Cardiac fibroblast (primary cell): ENCODE measurements at regions not wholly inside any gene's neighbourhood (a gene's known extent, or its start where the extent isn't known, plus 50 kb on each side); places are given as distances from the start of the nearest gene placed in this dataset.

Source experiments
- DNase-seq, 2 donors: peaks; one replicate each; pipeline versions ENCODE4 v3.0.0 to v3.0.0-alpha.2; 2010; ENCODE audit warnings: low read depth in 2 of 2
- H3K4me3 ChIP-seq, 2 donors: replicated peaks in 1 of 2; 1 replicate in 1 of 2; 2 replicates in 1 of 2; pipeline ENCODE4 v1.5.1; 2011; ENCODE audit warnings: low read depth in 2 of 2, low read length in 2 of 2, mild to moderate bottlenecking in 2 of 2, moderate library complexity in 1 of 2
- TF ChIP-seq, protein P1 (sequence below): IDR thresholded peaks from one replicate; pipeline ENCODE4 v1.5.1; 2011; ENCODE audit warnings: low read depth, mild to moderate bottlenecking, low read length, inconsistent platforms

DNA sequence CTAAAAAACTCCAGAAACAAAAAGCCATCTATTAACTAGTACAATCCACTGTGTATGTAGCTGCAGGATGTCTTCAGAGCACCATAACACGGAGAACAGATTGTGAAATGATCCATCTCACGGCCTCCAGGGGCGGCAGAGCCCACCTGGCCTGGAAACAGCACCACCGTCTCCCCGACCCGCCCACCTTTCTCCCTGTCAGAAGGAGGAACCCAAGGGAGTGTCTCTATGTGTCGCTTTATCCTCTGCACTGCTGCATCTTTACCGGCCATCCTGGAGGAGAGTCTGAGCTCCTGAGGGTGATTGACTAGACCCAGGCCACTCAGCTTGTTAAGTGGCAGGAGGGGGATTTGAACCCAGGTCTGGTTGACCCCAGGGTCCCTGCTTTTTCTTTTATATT, 405.0 kb downstream of the MATN1 start:
- TF ChIP-seq, protein P1, sequence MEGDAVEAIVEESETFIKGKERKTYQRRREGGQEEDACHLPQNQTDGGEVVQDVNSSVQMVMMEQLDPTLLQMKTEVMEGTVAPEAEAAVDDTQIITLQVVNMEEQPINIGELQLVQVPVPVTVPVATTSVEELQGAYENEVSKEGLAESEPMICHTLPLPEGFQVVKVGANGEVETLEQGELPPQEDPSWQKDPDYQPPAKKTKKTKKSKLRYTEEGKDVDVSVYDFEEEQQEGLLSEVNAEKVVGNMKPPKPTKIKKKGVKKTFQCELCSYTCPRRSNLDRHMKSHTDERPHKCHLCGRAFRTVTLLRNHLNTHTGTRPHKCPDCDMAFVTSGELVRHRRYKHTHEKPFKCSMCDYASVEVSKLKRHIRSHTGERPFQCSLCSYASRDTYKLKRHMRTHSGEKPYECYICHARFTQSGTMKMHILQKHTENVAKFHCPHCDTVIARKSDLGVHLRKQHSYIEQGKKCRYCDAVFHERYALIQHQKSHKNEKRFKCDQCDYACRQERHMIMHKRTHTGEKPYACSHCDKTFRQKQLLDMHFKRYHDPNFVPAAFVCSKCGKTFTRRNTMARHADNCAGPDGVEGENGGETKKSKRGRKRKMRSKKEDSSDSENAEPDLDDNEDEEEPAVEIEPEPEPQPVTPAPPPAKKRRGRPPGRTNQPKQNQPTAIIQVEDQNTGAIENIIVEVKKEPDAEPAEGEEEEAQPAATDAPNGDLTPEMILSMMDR, result no peak
- DNase-seq, result no peak
- no peak overlapping the region for H3K4me3 ChIP-seq

DNA sequence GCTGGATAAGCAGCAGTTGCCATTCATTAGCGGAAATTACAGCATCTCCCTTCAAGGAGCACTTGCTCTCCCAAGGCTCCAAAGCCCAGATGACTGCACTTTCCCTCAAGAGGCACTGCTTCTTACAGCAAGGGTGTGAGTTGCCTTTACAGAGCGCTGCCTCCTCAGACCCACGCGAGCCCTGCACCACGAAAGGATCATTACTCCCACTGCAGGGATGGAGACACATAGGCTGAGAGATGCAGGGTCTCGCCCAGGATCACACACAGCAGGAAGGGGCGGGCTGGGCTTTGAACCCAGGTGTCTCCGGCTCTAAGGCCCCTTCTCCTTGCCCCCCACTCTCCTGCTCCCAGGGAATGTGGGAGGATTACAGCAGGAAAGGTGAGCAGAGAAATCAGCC, 405.5 kb downstream of the MATN1 start:
- TF ChIP-seq, protein P1, result no peak
- no peak overlapping the region for H3K4me3 ChIP-seq
- DNase-seq, result no peak

DNA sequence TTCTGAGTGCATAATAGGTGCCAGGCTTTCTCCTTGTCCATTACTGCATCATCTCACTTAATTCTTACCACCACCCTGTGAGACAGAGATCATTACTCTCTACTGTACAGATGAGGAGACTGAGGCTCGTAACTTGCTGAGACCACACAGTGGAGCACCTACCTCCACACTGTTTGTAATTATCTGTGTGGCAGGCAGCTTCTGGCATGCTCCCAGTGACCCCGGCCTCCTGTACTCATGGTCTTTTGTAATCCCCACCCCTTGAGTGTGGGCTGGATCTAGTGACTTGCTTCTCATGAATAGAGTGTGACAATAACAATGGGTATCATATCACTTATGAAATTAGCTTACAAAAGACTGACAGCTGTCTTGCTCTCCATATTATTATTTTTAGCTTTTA, 407.3 kb downstream of the MATN1 start:
- TF ChIP-seq, protein P1, result no peak
- DNase-seq, result no peak
- no peak overlapping the region for H3K4me3 ChIP-seq

DNA sequence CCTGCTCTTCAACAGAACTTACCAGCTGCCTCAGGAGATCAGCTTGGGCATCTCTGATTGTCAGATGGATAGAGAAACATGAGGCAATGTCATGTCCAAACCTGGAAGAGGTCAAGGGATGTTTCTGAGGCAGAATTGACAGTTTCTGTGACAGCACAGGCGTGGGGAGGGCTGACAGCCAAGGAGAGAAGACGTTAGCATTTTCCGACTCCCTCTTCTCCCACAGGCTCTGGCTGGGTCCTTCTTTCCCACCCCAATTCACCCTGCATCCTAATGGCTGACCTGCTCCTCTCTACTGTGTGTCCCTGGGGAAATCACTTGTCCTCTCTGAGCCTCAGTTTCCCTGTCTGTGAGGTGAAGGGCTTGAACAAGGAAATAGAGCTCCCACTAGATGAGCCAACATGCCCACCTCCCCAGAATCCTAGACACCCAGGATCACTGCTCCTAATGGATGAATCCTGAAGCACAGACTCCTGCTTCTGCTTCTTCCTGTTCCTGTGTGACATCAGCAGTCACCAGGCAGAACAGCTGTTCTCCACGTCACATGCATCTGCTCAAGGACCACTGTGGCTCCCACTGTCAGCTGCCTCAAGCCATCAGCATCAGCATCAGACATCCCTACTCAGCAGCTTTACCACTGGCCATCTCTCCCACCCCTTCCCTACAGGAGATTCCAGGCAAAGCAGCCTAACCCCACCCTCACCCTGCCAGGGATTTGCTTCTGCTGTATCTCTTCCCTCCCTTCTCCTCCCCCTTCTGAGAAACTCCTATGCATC, 408.0 kb downstream of the MATN1 start:
- TF ChIP-seq, protein P1, result no peak
- DNase-seq, result no peak
- H3K4me3 ChIP-seq, result no peak overlapping the region

DNA sequence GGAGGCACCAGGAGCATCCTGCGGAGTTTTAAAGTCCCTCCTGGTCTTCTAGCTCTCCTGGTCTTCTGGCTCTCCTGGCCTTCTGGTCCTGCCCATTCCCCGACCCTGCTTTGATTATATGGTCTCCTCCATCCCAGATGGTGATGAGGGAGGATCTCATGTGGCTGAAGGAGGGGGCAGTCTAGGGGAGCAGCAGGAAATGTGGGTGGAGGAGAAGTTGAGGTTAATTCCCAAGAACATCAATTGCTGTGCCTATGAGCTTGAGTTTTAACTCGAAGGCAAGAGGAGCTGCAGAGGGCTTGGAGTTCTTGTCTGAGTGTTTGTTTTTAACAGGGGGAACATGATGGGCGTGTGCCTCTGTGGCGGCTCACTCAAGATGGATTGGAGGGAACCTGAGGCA, 408.8 kb downstream of the MATN1 start:
- TF ChIP-seq, protein P1, result no peak
- H3K4me3 ChIP-seq, result no peak overlapping the region
- DNase-seq, result no peak

DNA sequence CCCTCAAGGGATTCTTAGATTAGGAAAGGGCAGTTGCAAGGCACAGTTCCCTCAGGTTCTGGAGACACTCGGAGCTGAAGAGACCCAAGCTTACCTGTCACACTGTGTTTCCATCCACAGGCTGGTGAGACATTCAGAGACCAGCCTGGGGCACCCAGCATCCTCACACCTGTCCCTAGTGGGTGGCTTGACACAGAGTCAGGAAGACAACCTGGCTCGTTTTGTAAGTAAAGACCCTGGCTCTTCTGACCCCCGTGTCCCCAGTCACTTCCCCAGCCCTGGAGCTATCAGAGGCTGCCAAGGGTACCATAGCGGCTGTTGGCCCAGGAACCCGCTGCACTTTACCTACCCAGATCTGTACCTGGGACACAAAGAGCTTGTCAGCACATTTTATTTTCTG, 409.8 kb downstream of the MATN1 start:
- DNase-seq, result no peak
- TF ChIP-seq, protein P1, result no peak
- H3K4me3 ChIP-seq, result no peak overlapping the region

DNA sequence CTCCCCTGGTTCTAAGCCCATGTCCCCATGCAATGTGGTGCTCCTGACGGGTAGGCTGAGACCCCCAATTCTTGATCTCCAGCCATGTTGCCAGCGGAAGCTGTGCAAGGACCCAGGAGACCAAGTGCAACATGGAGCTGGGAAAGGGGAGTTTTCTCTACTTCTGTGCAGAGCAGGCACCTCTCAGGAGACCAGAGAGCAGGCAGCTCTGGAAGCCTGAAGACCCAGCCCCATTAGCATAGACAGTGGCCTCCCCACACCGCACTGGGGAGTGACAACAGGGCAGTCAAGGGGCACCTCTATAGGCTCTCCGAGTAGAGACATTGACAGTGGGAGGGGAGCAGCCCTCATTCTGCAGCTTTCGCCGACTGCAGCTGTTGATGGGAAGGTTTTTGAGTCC, 410.2 kb downstream of the MATN1 start:
- TF ChIP-seq, protein P1, result no peak
- H3K4me3 ChIP-seq, result no peak overlapping the region
- DNase-seq, result no peak
